ENCODE measurements at regions not wholly inside any gene's neighbourhood (a gene's known extent, or its start where the extent isn't known, plus 50 kb on each side); places are given as distances from the start of the nearest gene placed in this dataset.
"Not testable (repeated sequence)": the region's sequence is repeated elsewhere in the genome, so short reads cannot be mapped to it uniquely, and the experiment has no call there.

DNA sequence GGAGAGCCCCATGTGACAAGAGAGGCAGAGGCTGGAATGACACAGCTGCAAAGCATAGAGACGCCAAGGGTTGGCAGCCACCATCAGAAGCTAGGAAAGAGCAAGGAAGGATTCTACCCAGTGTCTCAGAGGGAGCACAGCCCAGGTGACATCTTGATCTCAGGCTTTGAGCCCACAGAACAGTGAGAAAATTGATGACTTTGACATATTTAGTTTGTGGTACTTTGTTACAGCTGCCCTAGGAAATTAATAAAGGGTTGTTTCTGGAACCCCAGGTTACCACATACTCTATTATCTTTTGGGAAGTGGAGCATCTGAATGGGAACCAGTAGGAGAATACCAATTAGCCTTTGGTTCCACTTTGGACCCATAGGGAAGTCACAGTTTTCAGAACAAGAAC, 231.7 kb downstream of the ZNF621 start:
- DNase-seq (ENCODE audit: low read depth, low spot score) (no peak), FAIRE-seq (no peak)
- Histone ChIP-seq H3K36me3 (ENCODE audit: control insufficient read depth in 2 of 2, extremely low read depth in 1 of 2, insufficient read depth in 2 of 2, low read length in 2 of 2) (no peaks in the 10 kb centered on the region), H3K4me2 (ENCODE audit: control insufficient read depth, extremely low read depth, insufficient read depth, low read depth, low read length) (no peak overlapping the region), H3K27me3 (ENCODE audit: control insufficient read depth, extremely low read depth, insufficient read depth, low read length) (no peaks in the 10 kb centered on the region), H3K27ac (ENCODE audit: control insufficient read depth, insufficient read depth, low read length) (no peak overlapping the region), H4K20me1 (ENCODE audit: control insufficient read depth, extremely low read depth, insufficient read depth, low read length) (no peaks in the 10 kb centered on the region), H3K9ac (ENCODE audit: control insufficient read depth, extremely low read depth, insufficient read depth, low read length) (no peak overlapping the region), H2AFZ (ENCODE audit: control insufficient read depth, low read length) (no peak overlapping the region), H3K4me3 (ENCODE audit: control insufficient read depth in 2 of 3, extremely low read depth in 1 of 3, insufficient read depth in 2 of 3, low read depth in 1 of 3, low read length in 3 of 3) (no peak overlapping the region), H3K4me1 (ENCODE audit: control insufficient read depth, extremely low read depth, insufficient read depth, low read length) (no peaks in the 10 kb centered on the region), H3K9me1 (ENCODE audit: control insufficient read depth, extremely low read depth, insufficient read depth, low read length) (no peaks in the 10 kb centered on the region), H3K79me2 (ENCODE audit: control insufficient read depth, insufficient read depth, low read length) (no peaks in the 10 kb centered on the region), H3K9me3 (ENCODE audit: control insufficient read depth, low read depth, low read length) (no peaks in the 10 kb centered on the region)
- no peak for TF ChIP-seq EZH2 (IDR thresholded peaks at IDR 0.05; ENCODE audit: low read length)
- TF ChIP-seq CTCF (optimal IDR thresholded peaks at IDR 0.05 in 1 of 3, IDR thresholded peaks at IDR 0.05 in 1 of 3, conservative IDR thresholded peaks at IDR 0.05 in 1 of 3; ENCODE audit: extremely low read depth in 1 of 3, insufficient read depth in 2 of 3, low read length in 3 of 3): no peak
- dilution Hi-C loops (cut with MboI; ENCODE audit: extremely low pct_ligation_motif_present, low sequenced_read_pairs): no loop called here

DNA sequence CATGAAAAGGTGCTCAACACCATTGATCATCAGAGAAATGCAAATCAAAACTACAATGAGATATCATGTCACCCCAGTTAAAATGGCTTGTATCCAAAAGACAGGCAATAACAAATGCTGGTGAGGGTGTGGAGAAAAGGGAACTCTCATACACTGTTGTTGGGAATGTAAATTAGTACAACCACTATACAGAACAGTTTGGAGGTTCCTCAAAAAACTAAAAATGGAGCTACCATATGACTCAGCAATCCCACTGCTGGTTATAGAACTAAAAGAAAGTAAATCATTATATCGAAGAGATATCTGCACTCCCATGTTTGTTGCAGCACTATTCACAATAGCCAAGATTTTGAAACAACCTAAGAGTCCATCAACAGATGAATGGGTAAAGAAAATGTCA, 238.0 kb downstream of the ZNF621 start:
- H2AFZ ChIP-seq (ENCODE audit: control insufficient read depth, low read length); H3K27me3 ChIP-seq (ENCODE audit: control insufficient read depth, extremely low read depth, insufficient read depth, low read length); H3K36me3 ChIP-seq (ENCODE audit: control insufficient read depth in 2 of 2, extremely low read depth in 1 of 2, insufficient read depth in 2 of 2, low read length in 2 of 2); H3K9ac ChIP-seq (ENCODE audit: control insufficient read depth, extremely low read depth, insufficient read depth, low read length); H3K79me2 ChIP-seq (ENCODE audit: control insufficient read depth, insufficient read depth, low read length); H3K4me3 ChIP-seq (ENCODE audit: control insufficient read depth in 2 of 3, extremely low read depth in 1 of 3, insufficient read depth in 2 of 3, low read depth in 1 of 3, low read length in 3 of 3); H3K4me1 ChIP-seq (ENCODE audit: control insufficient read depth, extremely low read depth, insufficient read depth, low read length); H3K27ac ChIP-seq (ENCODE audit: control insufficient read depth, insufficient read depth, low read length); H3K9me1 ChIP-seq (ENCODE audit: control insufficient read depth, extremely low read depth, insufficient read depth, low read length); H3K4me2 ChIP-seq (ENCODE audit: control insufficient read depth, extremely low read depth, insufficient read depth, low read depth, low read length); DNase-seq (ENCODE audit: low read depth, low spot score); dilution Hi-C loops (cut with MboI; ENCODE audit: extremely low pct_ligation_motif_present, low sequenced_read_pairs); H4K20me1 ChIP-seq (ENCODE audit: control insufficient read depth, extremely low read depth, insufficient read depth, low read length); FAIRE-seq; H3K9me3 ChIP-seq (ENCODE audit: control insufficient read depth, low read depth, low read length): not testable (repeated sequence)

DNA sequence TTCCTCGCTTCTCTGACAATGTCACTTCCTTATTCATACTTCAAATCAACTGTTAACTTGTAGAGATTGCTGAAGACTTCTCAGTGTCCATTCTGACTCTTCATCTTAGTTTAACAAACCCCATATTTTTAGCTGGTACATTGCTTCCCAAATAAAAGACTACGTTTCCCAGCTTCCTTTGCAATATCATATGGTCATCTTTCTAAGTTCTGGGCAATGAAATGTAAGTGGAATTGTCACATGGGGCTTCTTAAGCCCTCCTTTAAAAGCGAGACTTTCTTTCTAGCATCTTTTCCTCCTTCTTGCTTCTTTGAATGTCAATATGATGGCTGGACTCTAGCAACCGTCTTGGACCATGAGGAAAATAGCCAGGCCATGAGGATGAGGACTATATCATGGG, 239.0 kb downstream of the ZNF621 start:
- FAIRE-seq: no peak
- Histone ChIP-seq H3K4me3 (ENCODE audit: control insufficient read depth in 2 of 3, extremely low read depth in 1 of 3, insufficient read depth in 2 of 3, low read depth in 1 of 3, low read length in 3 of 3) (no peak overlapping the region), H3K9me3 (ENCODE audit: control insufficient read depth, low read depth, low read length) (no peaks in the 10 kb centered on the region), H4K20me1 (ENCODE audit: control insufficient read depth, extremely low read depth, insufficient read depth, low read length) (no peaks in the 10 kb centered on the region), H3K27me3 (ENCODE audit: control insufficient read depth, extremely low read depth, insufficient read depth, low read length) (no peaks in the 10 kb centered on the region), H3K9ac (ENCODE audit: control insufficient read depth, extremely low read depth, insufficient read depth, low read length) (no peak overlapping the region), H2AFZ (ENCODE audit: control insufficient read depth, low read length) (no peak overlapping the region), H3K79me2 (ENCODE audit: control insufficient read depth, insufficient read depth, low read length) (no peaks in the 10 kb centered on the region), H3K4me1 (ENCODE audit: control insufficient read depth, extremely low read depth, insufficient read depth, low read length) (no peaks in the 10 kb centered on the region), H3K4me2 (ENCODE audit: control insufficient read depth, extremely low read depth, insufficient read depth, low read depth, low read length) (no peak overlapping the region), H3K36me3 (ENCODE audit: control insufficient read depth in 2 of 2, extremely low read depth in 1 of 2, insufficient read depth in 2 of 2, low read length in 2 of 2) (no peaks in the 10 kb centered on the region), H3K27ac (ENCODE audit: control insufficient read depth, insufficient read depth, low read length) (no peak overlapping the region), H3K9me1 (ENCODE audit: control insufficient read depth, extremely low read depth, insufficient read depth, low read length) (no peaks in the 10 kb centered on the region)
- DNase-seq (ENCODE audit: low read depth, low spot score): no peak
- dilution Hi-C loops (cut with MboI; ENCODE audit: extremely low pct_ligation_motif_present, low sequenced_read_pairs): no loop called here
- TF ChIP-seq EZH2 (IDR thresholded peaks at IDR 0.05; ENCODE audit: low read length) (no peak), CTCF (optimal IDR thresholded peaks at IDR 0.05 in 1 of 3, IDR thresholded peaks at IDR 0.05 in 1 of 3, conservative IDR thresholded peaks at IDR 0.05 in 1 of 3; ENCODE audit: extremely low read depth in 1 of 3, insufficient read depth in 2 of 3, low read length in 3 of 3) (no peak)

Measured in keratinocyte (primary cell).